Large intestine (tissue), 3 donors: ENCODE measurements at regions not wholly inside any gene's neighbourhood (a gene's known extent, or its start where the extent isn't known, plus 50 kb on each side); places are given as distances from the start of the nearest gene placed in this dataset.

Experiments used
- DNase-seq, 2 donors: peaks; one replicate each; pipeline versions ENCODE4 v3.0.0 to v3.0.0-alpha.2; 2013
- H3K27ac ChIP-seq: one replicate; pipeline ENCODE4 v1.5.1; 2013; ENCODE audit warnings: low read length
- H3K27me3 ChIP-seq: 2 replicates; pipeline ENCODE4 v1.6.1; 2013; ENCODE audit warnings: low read length; ENCODE audit not compliant: control insufficient read depth, insufficient read depth
- H3K36me3 ChIP-seq: 2 replicates; pipeline ENCODE4 v1.6.1; 2013; ENCODE audit warnings: low read length; ENCODE audit not compliant: control insufficient read depth, insufficient read depth
- H3K4me1 ChIP-seq: one replicate; pipeline ENCODE4 v1.6.1; 2013; ENCODE audit warnings: low read length; ENCODE audit not compliant: control insufficient read depth, insufficient read depth
- H3K4me3 ChIP-seq: one replicate; pipeline ENCODE4 v1.5.1; 2013; ENCODE audit warnings: low read length
- H3K9me3 ChIP-seq: one replicate; pipeline ENCODE4 v1.6.1; 2013; ENCODE audit warnings: mild to moderate bottlenecking, low read depth, low read length, moderate library complexity; ENCODE audit not compliant: control insufficient read depth
- WGBS: methylation state at CpG from one replicate; pipeline ENCODE4 v1.1.5; 2013; ENCODE audit warnings: low lambda C conversion rate; ENCODE audit not compliant: insufficient coverage; 5-methylcytosine and 5-hydroxymethylcytosine counted together

DNA sequence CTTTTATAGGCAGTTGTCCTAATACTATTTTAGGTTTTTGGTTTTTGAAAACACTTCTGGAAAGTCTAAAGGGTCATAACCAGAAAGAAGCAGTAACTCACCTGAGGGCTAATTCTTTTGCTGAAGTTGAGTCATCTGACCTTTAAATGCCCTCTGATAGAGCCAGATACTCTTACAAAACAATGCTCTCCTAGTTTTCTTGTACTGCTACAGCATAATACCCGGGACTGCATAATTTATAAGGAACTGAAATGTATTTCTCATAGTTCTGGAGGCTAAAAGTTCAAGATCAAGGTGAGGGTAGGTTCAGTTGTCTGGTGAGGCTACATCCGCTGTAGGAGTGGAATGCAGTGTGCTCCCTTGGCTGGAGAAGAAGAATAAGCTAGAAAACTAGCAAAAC is 670.3 kb downstream of the TLE4 start:
- H3K27me3 ChIP-seq: no peaks in the 10 kb centered on the region
- no peaks in the 10 kb centered on the region for H3K4me1 ChIP-seq
- H3K36me3 ChIP-seq: no peaks in the 10 kb centered on the region
- peaks cover 3% of the 10 kb centered on the region for H3K9me3 ChIP-seq
- no peak for DNase-seq
- H3K4me3 ChIP-seq: no peak overlapping the region
- H3K27ac ChIP-seq: no peak overlapping the region
- WGBS: 100% methylated on average over 1 of the region's 2 CpGs

DNA sequence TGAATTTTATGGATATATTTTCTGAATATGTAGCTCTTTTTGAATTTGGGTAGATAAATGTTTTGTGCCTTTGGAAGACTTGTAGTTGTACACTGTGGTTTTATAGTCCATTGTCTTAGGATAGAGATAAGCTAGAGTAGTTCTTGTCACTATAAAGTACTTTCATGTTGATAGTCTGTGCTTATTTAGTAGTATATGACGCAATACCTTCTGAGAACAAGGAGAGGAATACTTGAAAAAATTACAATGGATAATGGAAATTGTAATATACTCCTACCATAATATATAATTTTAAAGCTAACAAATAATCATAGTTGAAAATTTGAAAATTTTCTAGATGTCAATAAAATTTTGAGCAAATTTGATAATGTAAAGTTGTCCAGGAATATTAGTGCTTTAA is 664.0 kb downstream of the TLE4 start:
- Histone ChIP-seq H3K9me3 (no peaks in the 10 kb centered on the region), H3K27me3 (no peaks in the 10 kb centered on the region), H3K36me3 (no peaks in the 10 kb centered on the region), H3K27ac (no peak overlapping the region), H3K4me3 (no peak overlapping the region), H3K4me1 (no peaks in the 10 kb centered on the region)
- WGBS: no CpG with 5 or more reads among the region's 1 CpG
- DNase-seq: no peak

DNA sequence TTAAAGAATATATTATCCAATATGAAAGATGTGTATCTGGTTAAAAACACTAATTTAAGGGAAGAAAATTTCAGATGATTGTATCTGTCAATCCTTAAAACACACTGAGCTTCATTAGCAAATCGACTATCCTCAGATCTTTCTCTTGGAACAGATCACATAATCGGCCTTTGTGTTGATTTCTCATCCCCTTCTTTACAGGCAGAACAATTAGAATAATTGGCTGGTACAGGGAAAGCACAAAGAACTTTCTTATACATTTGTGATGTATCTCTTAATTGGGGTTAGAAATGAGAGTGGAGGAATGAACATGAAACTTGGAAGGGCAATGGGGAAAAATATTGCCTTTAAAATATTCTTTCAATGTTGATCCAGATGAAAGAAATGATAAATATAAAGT is 662.1 kb downstream of the TLE4 start:
- H3K36me3 ChIP-seq: no peaks in the 10 kb centered on the region
- no peak for DNase-seq
- H3K27me3 ChIP-seq: no peaks in the 10 kb centered on the region
- H3K4me1 ChIP-seq: no peaks in the 10 kb centered on the region
- H3K9me3 ChIP-seq: no peaks in the 10 kb centered on the region
- H3K27ac ChIP-seq: no peak overlapping the region
- WGBS: 80% methylated on average over 1 of the region's 2 CpGs
- H3K4me3 ChIP-seq: no peak overlapping the region

DNA sequence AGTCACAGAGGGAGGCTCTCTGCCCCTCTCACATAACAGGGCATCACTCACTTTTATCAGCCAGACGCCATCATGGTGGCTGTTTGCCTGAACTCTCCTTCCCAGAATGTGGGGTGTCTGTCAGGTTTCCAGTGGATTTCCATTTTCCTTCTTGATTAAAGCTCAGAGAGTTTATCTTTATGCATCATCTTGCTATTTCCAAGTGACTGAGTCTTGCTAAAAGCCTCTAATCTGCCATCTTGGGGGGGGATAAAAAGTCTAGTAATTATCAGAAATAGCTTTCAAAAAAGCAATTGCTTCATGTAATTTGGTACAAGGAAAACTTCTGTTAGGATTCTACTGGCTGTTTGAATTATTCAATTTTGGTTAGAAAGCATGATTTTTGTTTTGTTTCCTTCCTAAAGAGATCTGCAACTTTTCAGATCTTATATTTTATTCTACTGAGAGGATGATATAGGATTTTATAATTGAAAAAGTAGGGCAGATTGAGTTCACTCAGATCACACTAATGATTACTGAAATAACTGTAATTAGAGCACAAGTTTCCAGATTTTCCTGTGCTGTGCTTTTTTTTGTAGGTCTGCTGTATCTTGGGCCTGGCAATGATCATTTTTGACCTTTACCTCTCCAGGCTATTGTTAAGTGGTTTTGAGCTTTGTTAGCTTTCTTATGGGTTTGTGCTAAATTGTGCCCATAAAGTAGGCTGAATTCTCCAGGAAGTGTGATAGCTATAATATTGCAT is 661.5 kb downstream of the TLE4 start:
- no peaks in the 10 kb centered on the region for H3K36me3 ChIP-seq
- H3K4me3 ChIP-seq: no peak overlapping the region
- H3K27me3 ChIP-seq: no peaks in the 10 kb centered on the region
- WGBS: no CpG with 5 or more reads among the region's 1 CpG
- no peak for DNase-seq
- H3K4me1 ChIP-seq: no peaks in the 10 kb centered on the region
- H3K27ac ChIP-seq: no peak overlapping the region
- H3K9me3 ChIP-seq: no peaks in the 10 kb centered on the region

DNA sequence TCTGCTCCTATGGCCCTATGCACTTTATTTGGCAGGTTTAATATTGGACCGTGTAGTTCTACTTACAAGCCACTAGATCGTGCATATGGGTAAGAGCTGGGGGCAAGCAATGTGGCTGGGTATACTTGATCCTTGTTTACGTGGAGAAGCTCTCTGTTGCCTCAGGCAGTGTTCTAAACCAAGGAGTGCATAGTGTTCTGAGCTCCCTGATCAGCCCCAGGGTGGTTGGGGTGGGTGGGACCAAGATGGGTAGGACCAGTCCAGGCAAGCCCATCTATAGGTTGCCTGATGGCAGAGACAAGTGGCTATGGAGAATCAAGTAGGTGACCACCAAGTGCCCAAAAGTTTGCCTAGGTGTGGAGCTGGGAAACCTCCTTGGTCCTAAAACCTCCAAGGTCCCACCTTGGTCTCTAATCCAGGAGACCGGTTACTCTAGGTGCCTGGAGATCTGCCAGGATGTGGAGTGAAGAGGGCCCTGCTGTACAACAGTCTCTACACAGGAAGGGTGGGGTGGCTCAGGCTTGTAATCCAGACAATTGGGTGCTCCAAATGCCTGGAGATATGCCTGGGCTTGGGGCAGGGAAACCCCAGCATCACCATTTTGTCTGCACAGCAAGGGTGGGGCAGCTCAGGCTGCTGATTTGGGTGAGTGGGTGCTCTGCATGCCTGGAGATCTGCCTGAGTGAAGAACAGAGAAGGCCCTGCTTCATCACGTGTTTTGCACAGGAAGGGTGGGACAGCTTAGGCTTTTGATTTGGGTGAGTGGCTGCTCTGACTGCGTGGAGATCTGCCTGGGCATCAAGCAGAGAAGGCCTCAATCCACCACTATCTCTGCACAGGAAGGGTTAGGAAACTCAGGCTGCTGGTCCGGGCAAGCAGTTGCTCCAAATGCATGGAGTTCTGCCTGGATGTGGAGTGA is 659.8 kb downstream of the TLE4 start:
- no peaks in the 10 kb centered on the region for H3K27me3 ChIP-seq
- no peaks in the 10 kb centered on the region for H3K36me3 ChIP-seq
- WGBS: no CpG with 5 or more reads among the region's 7 CpGs
- no peak for DNase-seq
- no peaks in the 10 kb centered on the region for H3K4me1 ChIP-seq
- no peak overlapping the region for H3K27ac ChIP-seq
- H3K9me3 ChIP-seq: no peaks in the 10 kb centered on the region
- no peak overlapping the region for H3K4me3 ChIP-seq

DNA sequence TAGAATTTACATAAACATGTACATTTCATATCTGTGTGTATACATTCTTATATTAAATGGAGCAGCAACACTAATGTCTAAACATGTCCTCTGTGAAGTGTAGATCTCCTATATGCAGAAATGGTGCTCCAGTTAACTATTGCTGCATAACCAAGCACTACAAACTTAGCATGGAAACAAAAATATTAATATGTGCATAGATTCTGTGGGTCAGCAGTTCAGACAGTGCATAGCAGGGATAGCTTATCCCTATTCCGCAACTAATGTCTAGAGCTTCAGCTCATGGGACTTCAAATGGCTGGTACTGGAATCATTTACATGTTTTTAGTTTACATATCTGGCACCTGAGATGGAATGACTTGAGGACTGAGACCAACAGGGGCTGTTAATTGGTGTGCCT is 652.1 kb downstream of the TLE4 start:
- no peaks in the 10 kb centered on the region for H3K4me1 ChIP-seq
- H3K4me3 ChIP-seq: no peak overlapping the region
- no peak for DNase-seq
- no CpG with 5 or more reads among the region's 1 CpG for WGBS
- peaks cover 8% of the 10 kb centered on the region for H3K9me3 ChIP-seq
- H3K27me3 ChIP-seq: no peaks in the 10 kb centered on the region
- H3K27ac ChIP-seq: no peak overlapping the region
- H3K36me3 ChIP-seq: no peaks in the 10 kb centered on the region

DNA sequence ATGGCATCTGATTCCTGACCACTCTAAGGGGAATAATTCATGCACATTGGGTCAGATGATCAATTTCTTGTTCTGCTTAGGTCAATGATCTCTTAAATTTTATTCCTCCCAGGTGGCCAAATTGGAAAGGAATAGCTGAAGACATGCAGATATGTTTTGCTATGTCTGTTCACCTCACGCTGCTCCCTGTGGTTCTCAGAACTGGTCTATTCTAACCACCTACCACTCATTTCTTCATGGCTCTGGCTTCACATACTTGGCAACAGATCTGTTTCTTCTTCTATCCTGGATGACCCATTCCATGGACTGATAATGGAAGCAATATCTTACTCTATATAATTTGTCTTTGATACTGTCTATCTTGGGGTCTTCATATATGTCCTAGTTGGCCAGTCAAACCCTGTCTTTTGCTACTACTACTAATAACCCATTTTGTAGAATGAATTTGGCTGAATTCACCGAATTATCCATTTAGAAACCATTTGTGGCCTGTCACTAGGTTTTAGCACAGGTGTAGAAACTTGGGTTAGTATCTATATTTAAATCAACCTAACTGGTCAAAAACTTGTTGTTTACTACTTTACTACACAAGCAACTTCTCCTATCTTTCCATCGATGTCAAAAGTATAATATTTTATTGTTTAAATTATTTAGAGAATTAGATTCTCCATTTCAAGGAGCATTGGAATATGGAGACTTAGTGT is 650.9 kb downstream of the TLE4 start:
- no peaks in the 10 kb centered on the region for H3K27me3 ChIP-seq
- no peak overlapping the region for H3K4me3 ChIP-seq
- H3K9me3 ChIP-seq: peaks cover 8% of the 10 kb centered on the region
- 100% methylated on average over 2 of the region's 3 CpGs for WGBS
- no peaks in the 10 kb centered on the region for H3K4me1 ChIP-seq
- no peak overlapping the region for H3K27ac ChIP-seq
- no peaks in the 10 kb centered on the region for H3K36me3 ChIP-seq
- no peak for DNase-seq

DNA sequence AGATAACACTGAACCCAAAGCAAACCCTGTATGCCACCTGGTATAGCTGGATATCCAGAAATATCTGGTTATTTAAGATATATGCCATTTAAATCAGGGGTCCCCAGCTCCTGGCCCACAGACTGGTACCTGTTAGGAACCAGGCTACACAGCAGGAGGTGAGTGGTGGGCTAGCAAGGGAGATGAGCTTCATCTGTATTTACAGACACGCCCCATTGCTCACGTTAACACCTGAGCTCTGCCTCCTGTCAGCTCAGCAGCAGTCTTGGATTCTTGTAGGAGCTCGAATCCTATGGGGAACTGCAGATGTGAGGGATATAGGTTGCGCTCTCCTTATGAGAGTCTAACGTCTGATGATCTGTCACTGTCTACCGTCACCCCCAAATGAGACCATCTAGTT is 646.6 kb downstream of the TLE4 start:
- Histone ChIP-seq H3K9me3 (peaks cover 4% of the 10 kb centered on the region), H3K36me3 (no peaks in the 10 kb centered on the region), H3K27me3 (no peaks in the 10 kb centered on the region), H3K27ac (no peak overlapping the region), H3K4me1 (no peaks in the 10 kb centered on the region), H3K4me3 (no peak overlapping the region)
- no CpG with 5 or more reads among the region's 6 CpGs for WGBS
- DNase-seq: no peak

DNA sequence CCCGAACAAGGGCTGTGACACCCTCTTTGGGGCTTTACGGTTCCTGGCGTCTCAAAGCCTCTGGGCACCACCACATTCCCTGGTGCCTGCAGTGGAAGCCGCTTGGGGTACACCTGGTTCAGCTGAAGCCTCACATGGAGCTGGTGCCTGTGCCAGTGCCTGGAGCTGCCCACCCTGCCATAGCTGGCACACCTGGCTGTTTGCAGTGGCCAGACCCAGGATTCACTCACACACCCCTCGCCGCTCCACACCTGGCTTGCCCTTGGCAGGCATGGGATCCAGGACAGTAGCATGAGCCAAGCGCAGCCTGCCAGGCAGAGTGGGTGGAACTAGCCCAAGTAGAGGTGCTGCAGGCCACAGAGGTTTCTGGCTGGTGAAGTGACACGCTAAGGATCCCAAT is 641.8 kb downstream of the TLE4 start:
- no peaks in the 10 kb centered on the region for H3K27me3 ChIP-seq
- H3K4me3 ChIP-seq: no peak overlapping the region
- H3K9me3 ChIP-seq: peaks cover 10% of the 10 kb centered on the region
- no peak for DNase-seq
- no CpG with 5 or more reads among the region's 8 CpGs for WGBS
- no peak overlapping the region for H3K27ac ChIP-seq
- H3K4me1 ChIP-seq: no peaks in the 10 kb centered on the region
- H3K36me3 ChIP-seq: no peaks in the 10 kb centered on the region

DNA sequence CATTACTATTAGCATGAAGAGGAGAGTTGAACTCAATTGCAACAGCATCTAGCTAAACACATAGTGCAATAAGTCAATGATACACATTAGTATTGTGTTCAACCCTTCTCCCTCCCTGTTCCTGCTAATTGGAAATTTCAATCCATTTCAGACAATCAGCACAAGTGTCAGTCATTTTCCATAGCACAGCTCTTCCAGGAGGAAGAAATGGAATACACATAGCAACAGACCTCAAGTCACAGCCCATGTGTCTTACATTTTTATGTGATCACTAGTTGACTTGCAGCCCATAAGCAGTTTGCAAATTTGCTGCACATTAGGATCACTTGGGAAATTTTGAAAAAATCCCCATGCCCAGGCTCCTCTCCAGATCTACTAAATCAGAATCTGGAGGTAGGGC is 636.9 kb downstream of the TLE4 start:
- H3K4me1 ChIP-seq: no peaks in the 10 kb centered on the region
- no peaks in the 10 kb centered on the region for H3K36me3 ChIP-seq
- peaks cover 9% of the 10 kb centered on the region for H3K9me3 ChIP-seq
- DNase-seq: no peak
- no peak overlapping the region for H3K4me3 ChIP-seq
- H3K27ac ChIP-seq: no peak overlapping the region
- no peaks in the 10 kb centered on the region for H3K27me3 ChIP-seq
